ENCODE measurements at regions not wholly inside any gene's neighbourhood (a gene's known extent, or its start where the extent isn't known, plus 50 kb on each side); places are given as distances from the start of the nearest gene placed in this dataset.

DNA sequence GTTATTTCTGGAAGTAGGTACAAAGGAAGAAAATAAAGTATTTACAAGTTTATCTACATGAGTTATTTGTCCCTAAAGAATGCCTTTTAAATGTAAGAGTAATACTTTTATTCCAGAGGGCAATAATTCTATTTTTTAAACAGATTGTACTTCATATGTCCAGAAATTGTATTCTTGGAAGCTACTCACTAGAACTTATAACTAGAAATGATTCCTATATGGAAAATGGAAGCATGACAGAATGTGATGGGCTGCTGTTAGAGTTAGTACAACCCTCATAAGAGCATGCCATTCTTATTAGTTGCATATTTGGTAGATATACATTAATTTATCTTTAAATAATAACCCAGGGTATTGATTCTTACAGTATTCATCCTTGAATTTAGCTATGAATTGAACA is 362.0 kb downstream of the FSIP2 start:
- DNase-seq (no peak), ATAC-seq (ENCODE audit: low read depth) (no peak)
- ChIA-PET CTCF (no interaction called here), POLR2A (no interaction called here)
- H3K4me1 Mint-ChIP-seq, result no peaks in the 10 kb centered on the region
- H3K4me2 ChIP-seq (replicated peaks; ENCODE audit: low read depth, low read length, poor library complexity, severe bottlenecking), result no peak overlapping the region
- H3K9me3 ChIP-seq (ENCODE audit: control extremely low read depth in 1 of 3, control insufficient read depth in 2 of 3, insufficient read depth in 1 of 3, low read length in 2 of 3), result peaks cover 0 to 3% (median 0%) of the 10 kb centered on the region in 3 donors
- H3K79me2 ChIP-seq (ENCODE audit: control insufficient read depth, insufficient read depth, low read length), result no peaks in the 10 kb centered on the region
- H3K27me3 Mint-ChIP-seq, result no peaks in the 10 kb centered on the region
- H3K27ac Mint-ChIP-seq, result no peak overlapping the region
- no peak overlapping the region for H3K27ac ChIP-seq (ENCODE audit: low read length in 2 of 2)
- H2AFZ ChIP-seq (ENCODE audit: insufficient read depth, low read depth, low read length, poor library complexity, severe bottlenecking), result no peak overlapping the region
- no peak overlapping the region for H3K4me3 Mint-ChIP-seq
- H3K27me3 ChIP-seq (replicated peaks in 1 of 4; ENCODE audit: control extremely low read depth in 1 of 4, control insufficient read depth in 3 of 4, insufficient read depth in 4 of 4, low read length in 3 of 4), result no peaks in the 10 kb centered on the region
- intact Hi-C loops (cut with micrococcal nuclease), result no loop called here
- H3K36me3 ChIP-seq (replicated peaks in 1 of 2; ENCODE audit: control extremely low read depth in 1 of 2, control insufficient read depth in 1 of 2, extremely low read depth in 1 of 2, insufficient read depth in 2 of 2, low read length in 1 of 2), result no peaks in the 10 kb centered on the region
- TF ChIP-seq EZH2 (IDR thresholded peaks at IDR 0.05; ENCODE audit: borderline replicate concordance, insufficient read depth, low read depth, low read length, poor library complexity, severe bottlenecking) (no peak), CTCF (IDR thresholded peaks at IDR 0.05) (no peak)
- H3K9me3 Mint-ChIP-seq (ENCODE audit: insufficient read depth), result no peaks in the 10 kb centered on the region
- no peaks in the 10 kb centered on the region for H3K4me1 ChIP-seq (ENCODE audit: control insufficient read depth in 2 of 2, insufficient read depth in 2 of 2, low read length in 2 of 2)
- no peaks in the 10 kb centered on the region for H4K20me1 ChIP-seq (ENCODE audit: control insufficient read depth, insufficient read depth, low read length, poor library complexity, severe bottlenecking)
- H3K9ac ChIP-seq (ENCODE audit: low read length), result no peak overlapping the region
- no peak overlapping the region for H3K4me3 ChIP-seq (ENCODE audit: control extremely low read depth in 1 of 5, extremely low read depth in 1 of 5, insufficient read depth in 1 of 5, low read depth in 2 of 5, low read length in 4 of 5)

GRCh38 chr2:186101616-186102015 is 363.0 kb downstream of the FSIP2 start:
- Mint-ChIP-seq H3K9me3 (ENCODE audit: insufficient read depth) (no peaks in the 10 kb centered on the region), H3K27me3 (no peaks in the 10 kb centered on the region), H3K4me1 (no peaks in the 10 kb centered on the region), H3K4me3 (no peak overlapping the region), H3K27ac (no peak overlapping the region)
- no peaks in the 10 kb centered on the region for H3K27me3 ChIP-seq (replicated peaks in 1 of 4; ENCODE audit: control extremely low read depth in 1 of 4, control insufficient read depth in 3 of 4, insufficient read depth in 4 of 4, low read length in 3 of 4)
- H3K36me3 ChIP-seq (replicated peaks in 1 of 2; ENCODE audit: control extremely low read depth in 1 of 2, control insufficient read depth in 1 of 2, extremely low read depth in 1 of 2, insufficient read depth in 2 of 2, low read length in 1 of 2), result no peaks in the 10 kb centered on the region
- WGBS (ENCODE audit: insufficient coverage), result no CpG with 5 or more reads among the region's 3 CpGs
- H3K79me2 ChIP-seq (ENCODE audit: control insufficient read depth, insufficient read depth, low read length), result no peaks in the 10 kb centered on the region
- no peaks in the 10 kb centered on the region for H3K4me1 ChIP-seq (ENCODE audit: control insufficient read depth in 2 of 2, insufficient read depth in 2 of 2, low read length in 2 of 2)
- POLR2A ChIA-PET, result no interaction called here
- TF ChIP-seq EZH2 (IDR thresholded peaks at IDR 0.05; ENCODE audit: borderline replicate concordance, insufficient read depth, low read depth, low read length, poor library complexity, severe bottlenecking), result no peak
- TF ChIP-seq CTCF (IDR thresholded peaks at IDR 0.05), result no peak
- no peak for ATAC-seq (ENCODE audit: low read depth)
- CTCF ChIA-PET, result no interaction called here
- intact Hi-C loops (cut with micrococcal nuclease), result no loop called here
- H3K9me3 ChIP-seq (ENCODE audit: control extremely low read depth in 1 of 3, control insufficient read depth in 2 of 3, insufficient read depth in 1 of 3, low read length in 2 of 3), result peaks cover 0 to 3% (median 0%) of the 10 kb centered on the region in 3 donors
- no peak overlapping the region for H2AFZ ChIP-seq (ENCODE audit: insufficient read depth, low read depth, low read length, poor library complexity, severe bottlenecking)
- H3K27ac ChIP-seq (ENCODE audit: low read length in 2 of 2), result no peak overlapping the region
- no peaks in the 10 kb centered on the region for H4K20me1 ChIP-seq (ENCODE audit: control insufficient read depth, insufficient read depth, low read length, poor library complexity, severe bottlenecking)
- H3K4me2 ChIP-seq (replicated peaks; ENCODE audit: low read depth, low read length, poor library complexity, severe bottlenecking), result no peak overlapping the region
- no peak overlapping the region for H3K9ac ChIP-seq (ENCODE audit: low read length)
- no peak overlapping the region for H3K4me3 ChIP-seq (ENCODE audit: control extremely low read depth in 1 of 5, extremely low read depth in 1 of 5, insufficient read depth in 1 of 5, low read depth in 2 of 5, low read length in 4 of 5)
- no peak for DNase-seq
